HG03025 (cell line): ENCODE measurements at regions not wholly inside any gene's neighbourhood (a gene's known extent, or its start where the extent isn't known, plus 50 kb on each side); places are given as distances from the start of the nearest gene placed in this dataset.
"Not testable (repeated sequence)": the region's sequence is repeated elsewhere in the genome, so short reads cannot be mapped to it uniquely, and the experiment has no call there.

ENCODE experiments used
- ATAC-seq: cut with Tn5 transposase; IDR thresholded peaks from one replicate; pipeline ENCODE4 v1.9.1; 2021; ENCODE audit warnings: mild to moderate bottlenecking, moderate library complexity; ENCODE audit not compliant: unreplicated experiment, low FRiP score

- ATAC-seq: no peak
Observed at GRCh38 chr5:98158440-98158839, 615.0 kb upstream of the RGMB start.

GRCh38 chr5:98163796-98164493 is 609.5 kb upstream of the RGMB start:
- ATAC-seq: no peak

GRCh38 chr5:98168871-98169270 is 604.6 kb upstream of the RGMB start:
- no peak for ATAC-seq

GRCh38 chr5:98170994-98171393 is 602.5 kb upstream of the RGMB start:
- ATAC-seq: no peak

GRCh38 chr5:98173334-98173733 is 600.1 kb upstream of the RGMB start:
- no peak for ATAC-seq

GRCh38 chr5:98175474-98175873 is 598.0 kb upstream of the RGMB start:
- ATAC-seq: no peak

- no peak for ATAC-seq
Observed at GRCh38 chr5:98179791-98180755, 593.4 kb upstream of the RGMB start.

GRCh38 chr5:98186128-98186527 is 587.3 kb upstream of the RGMB start:
- no peak for ATAC-seq

- no peak for ATAC-seq
Observed at GRCh38 chr5:98187945-98188344, 585.5 kb upstream of the RGMB start.

GRCh38 chr5:98190344-98190743 is 583.1 kb upstream of the RGMB start:
- ATAC-seq: not testable (repeated sequence)

GRCh38 chr5:98193921-98194760 is 579.3 kb upstream of the RGMB start:
- ATAC-seq: no peak

GRCh38 chr5:98200726-98201541 is 572.5 kb upstream of the RGMB start:
- no peak for ATAC-seq

- ATAC-seq: no peak
Observed at GRCh38 chr5:98204798-98205197, 568.7 kb upstream of the RGMB start.

GRCh38 chr5:98205691-98206461 is 567.6 kb upstream of the RGMB start:
- no peak for ATAC-seq

- ATAC-seq: no peak
Observed at GRCh38 chr5:98206566-98206965, 566.9 kb upstream of the RGMB start.

GRCh38 chr5:98209418-98209817 is 564.0 kb upstream of the RGMB start:
- ATAC-seq: no peak

GRCh38 chr5:98214240-98215051 is 559.0 kb upstream of the RGMB start:
- ATAC-seq: no peak

GRCh38 chr5:98217138-98217537 is 556.3 kb upstream of the RGMB start:
- no peak for ATAC-seq
